OCI-LY1 (cell line): ENCODE measurements at regions not wholly inside any gene's neighbourhood (a gene's known extent, or its start where the extent isn't known, plus 50 kb on each side); places are given as distances from the start of the nearest gene placed in this dataset.

Experiments used
- CTCF ChIP-seq: fragments of 200-600 bp; sonication (generic), shearing (Covaris generic); IDR thresholded peaks from 2 replicates; pipeline ENCODE4 v1.5.1; 2017; ENCODE audit warnings: mild to moderate bottlenecking, antibody characterized with exemption, low read length, moderate library complexity, mixed read lengths
- EZH2 ChIP-seq: fragments of 200-600 bp; sonication (generic), shearing (Covaris generic); IDR thresholded peaks from 2 replicates; pipeline ENCODE4 v1.8.0; 2017; ENCODE audit warnings: borderline replicate concordance, mixed run types, mild to moderate bottlenecking, antibody characterized with exemption, low read length, moderate library complexity, mixed read lengths

DNA sequence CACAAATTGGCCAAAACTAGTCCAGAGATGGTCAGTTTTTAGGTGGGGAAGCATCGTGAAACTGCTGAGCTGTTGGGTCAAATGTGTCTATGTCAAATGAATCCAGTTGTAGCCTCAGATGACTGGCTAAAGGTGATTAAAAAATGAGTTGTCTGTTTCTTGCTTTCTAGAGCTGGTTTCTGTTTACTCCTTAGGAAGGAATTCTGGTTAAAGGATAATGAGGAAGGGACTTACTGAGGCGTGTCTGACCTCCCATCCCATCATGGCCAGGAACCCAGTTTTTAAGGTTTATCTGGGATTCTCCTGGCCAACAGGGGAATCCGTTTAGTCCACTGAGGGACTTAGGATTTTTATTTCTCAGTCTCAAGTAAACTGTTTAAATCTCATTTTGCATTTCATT is 256.5 kb downstream of the UQCRFS1 start:
- TF ChIP-seq CTCF (no peak), EZH2 (no peak)
